H1 (cell line): ENCODE measurements at regions not wholly inside any gene's neighbourhood (a gene's known extent, or its start where the extent isn't known, plus 50 kb on each side); places are given as distances from the start of the nearest gene placed in this dataset.

ENCODE experiments used
- CTCF ChIA-PET: fragments of 300-600 bp; sonication (Branson Sonifier 250); formaldehyde crosslinking; loops from one replicate; lab custom pipeline; 2021; ENCODE audit not compliant: partially characterized antibody; lab: Charles Lee
- POLR2A ChIA-PET: fragments of 300-600 bp; sonication (Branson Sonifier 250); formaldehyde crosslinking; loops from one replicate; lab custom pipeline; 2021; ENCODE audit warnings: inconsistent platforms; ENCODE audit not compliant: partially characterized antibody; lab: Charles Lee
- DNase-seq, 2 experiments: peaks; one replicate each; pipeline versions ENCODE4 v3.0.0 to v3.0.0-alpha.2; 2010 to 2022; ENCODE audit warnings: low spot score in 2 of 2, low read depth in 1 of 2, mixed read lengths in 1 of 2
- FAIRE-seq: peaks from 2 replicates; lab custom pipeline; 2011; peaks lifted over from hg19 to GRCh38; lab: Jason Lieb, UNC
- H2AFZ ChIP-seq: 2 replicates; pipeline ENCODE4 v1.8.1; 2012; ENCODE audit warnings: low read length, inconsistent platforms
- H2AK5ac ChIP-seq: 2 replicates; pipeline ENCODE4 v1.6.1; 2013; ENCODE audit warnings: low read depth, low read length
- H2BK120ac ChIP-seq: replicated peaks from 2 replicates; pipeline ENCODE3; 2013; ENCODE audit warnings: low read depth, low read length, inconsistent platforms
- H2BK12ac ChIP-seq: 2 replicates; pipeline ENCODE4 v1.6.1; 2013; ENCODE audit warnings: low read depth, low read length
- H2BK15ac ChIP-seq: 2 replicates; pipeline ENCODE4 v1.6.1; 2013; ENCODE audit warnings: low read length
- H2BK20ac ChIP-seq: 2 replicates; pipeline ENCODE4 v1.6.1; 2013; ENCODE audit warnings: low read length
- H2BK5ac ChIP-seq: 2 replicates; pipeline ENCODE4 v1.6.1; 2013; ENCODE audit warnings: low read depth, low read length
- H3K14ac ChIP-seq: 2 replicates; pipeline ENCODE4 v1.6.1; 2013; ENCODE audit warnings: inconsistent platforms; ENCODE audit not compliant: insufficient read length
- H3K18ac ChIP-seq: 2 replicates; pipeline ENCODE4 v1.6.1; 2013; ENCODE audit warnings: low read length; ENCODE audit errors: extremely low read depth
- H3K23ac ChIP-seq: 2 replicates; pipeline ENCODE4 v1.6.1; 2013; ENCODE audit warnings: inconsistent platforms; ENCODE audit not compliant: insufficient read length
- H3K23me2 ChIP-seq: 2 replicates; pipeline ENCODE4 v1.6.1; 2013; ENCODE audit warnings: low read depth, low read length
- H3K27ac ChIP-seq: 2 replicates; pipeline ENCODE4 v1.6.1; 2011; ENCODE audit warnings: low read depth, low read length, inconsistent platforms
- H3K27me3 ChIP-seq, 4 experiments: replicated peaks in 1 of 4; 1 replicate in 1 of 4; 2 replicates in 3 of 4; pipeline versions ENCODE4 v1.6.1 to v1.8.1; 2011 to 2013; ENCODE audit warnings: low read length in 3 of 4, mild to moderate bottlenecking in 3 of 4, inconsistent platforms in 2 of 4, mixed read lengths in 2 of 4, moderate library complexity in 1 of 4; ENCODE audit not compliant: control insufficient read depth in 3 of 4, insufficient read depth in 3 of 4; ENCODE audit errors: extremely low read depth in 1 of 4
- H3K36me3 ChIP-seq, 4 experiments: 2 replicates each; pipeline versions ENCODE4 v1.6.1 to v1.8.1; 2011 to 2013; ENCODE audit warnings: mild to moderate bottlenecking in 4 of 4, low read length in 3 of 4, moderate library complexity in 2 of 4, control low read depth in 1 of 4, inconsistent platforms in 1 of 4; ENCODE audit not compliant: insufficient read depth in 4 of 4, control insufficient read depth in 2 of 4
- H3K4ac ChIP-seq: replicated peaks from 2 replicates; pipeline ENCODE3; 2013; ENCODE audit warnings: low read length, low read depth, mixed read lengths, inconsistent platforms; ENCODE audit not compliant: insufficient read length
- H3K4me1 ChIP-seq, 4 experiments: replicated peaks in 1 of 4; 1 replicate in 1 of 4; 2 replicates in 3 of 4; pipeline versions ENCODE4 v1.6.1 to v1.8.1; 2011 to 2013; ENCODE audit warnings: low read length in 3 of 4, inconsistent platforms in 2 of 4, mixed read lengths in 1 of 4; ENCODE audit not compliant: insufficient read depth in 4 of 4, control insufficient read depth in 3 of 4
- H3K4me2 ChIP-seq, 2 experiments: 2 replicates each; pipeline versions ENCODE4 v1.6.1 to v1.8.1; 2011 to 2013; ENCODE audit warnings: low read depth in 2 of 2, low read length in 2 of 2, control low read depth in 1 of 2, inconsistent platforms in 1 of 2, mild to moderate bottlenecking in 1 of 2; ENCODE audit not compliant: insufficient read depth in 1 of 2
- H3K4me3 ChIP-seq, 4 experiments: fragments of 200-600, 300-600 bp in 1 of 4; sonication (generic), shearing (Covaris generic), sonication (Bioruptor Twin) in 1 of 4; 2 replicates each; pipeline versions ENCODE4 v1.5.1 to v1.8.1; 2011 to 2016; ENCODE audit warnings: low read length in 4 of 4, low read depth in 3 of 4, control low read depth in 2 of 4, inconsistent platforms in 2 of 4, mild to moderate bottlenecking in 2 of 4, mixed read lengths in 1 of 4, moderate library complexity in 1 of 4; ENCODE audit not compliant: insufficient read depth in 2 of 4; ENCODE audit errors: extremely low read depth in 1 of 4
- H3K56ac ChIP-seq: replicated peaks from 2 replicates; pipeline ENCODE3; 2013; ENCODE audit warnings: low read depth, mild to moderate bottlenecking, mixed read lengths, low read length, inconsistent platforms; ENCODE audit not compliant: insufficient read length
- H3K79me1 ChIP-seq: 2 replicates; pipeline ENCODE4 v1.6.1; 2013; ENCODE audit warnings: low read depth, low read length, control low read depth
- H3K79me2 ChIP-seq, 2 experiments: 2 replicates each; pipeline versions ENCODE4 v1.6.1 to v1.8.1; 2012 to 2013; ENCODE audit warnings: low read length in 2 of 2, mild to moderate bottlenecking in 2 of 2, inconsistent platforms in 1 of 2; ENCODE audit not compliant: insufficient read depth in 2 of 2, control insufficient read depth in 1 of 2
- H3K9ac ChIP-seq, 4 experiments: replicated peaks in 1 of 4; 1 replicate in 1 of 4; 2 replicates in 3 of 4; pipeline versions ENCODE4 v1.6.1 to v1.8.1; 2011 to 2013; ENCODE audit warnings: low read depth in 3 of 4, low read length in 3 of 4, control low read depth in 2 of 4, mild to moderate bottlenecking in 2 of 4, moderate library complexity in 2 of 4, inconsistent platforms in 1 of 4; ENCODE audit errors: extremely low read depth in 1 of 4
- H3K9me3 ChIP-seq, 2 experiments: 2 replicates each; pipeline versions ENCODE4 v1.6.1 to v1.8.1; 2012 to 2013; ENCODE audit warnings: mild to moderate bottlenecking in 2 of 2, moderate library complexity in 2 of 2, control low read depth in 1 of 2, inconsistent platforms in 1 of 2, low read depth in 1 of 2, low read length in 1 of 2, mixed read lengths in 1 of 2; ENCODE audit not compliant: insufficient read depth in 2 of 2
- H4K20me1 ChIP-seq, 2 experiments: replicated peaks in 1 of 2; 2 replicates each; pipeline versions ENCODE3 to v1.8.1; 2011 to 2013; ENCODE audit warnings: inconsistent platforms in 2 of 2, low read length in 2 of 2, mild to moderate bottlenecking in 1 of 2; ENCODE audit not compliant: insufficient read depth in 2 of 2, control insufficient read depth in 1 of 2
- H4K5ac ChIP-seq: 2 replicates; pipeline ENCODE4 v1.6.1; 2013; ENCODE audit warnings: low read length, low read depth, mixed read lengths, inconsistent platforms; ENCODE audit not compliant: insufficient read length
- H4K8ac ChIP-seq: 2 replicates; pipeline ENCODE4 v1.8.0; 2013; ENCODE audit warnings: mild to moderate bottlenecking, moderate library complexity, low read length, inconsistent platforms; ENCODE audit not compliant: insufficient read depth; ENCODE audit errors: extremely low read depth
- H4K91ac ChIP-seq: replicated peaks from 2 replicates; pipeline ENCODE3; 2013; ENCODE audit warnings: low read length, mixed read lengths, inconsistent platforms; ENCODE audit not compliant: insufficient read length
- BACH1 ChIP-seq: IDR thresholded peaks from 2 replicates; pipeline ENCODE4 v1.6.1; 2012; ENCODE audit warnings: low read length, improper control_type of control experiment
- CTCF ChIP-seq, 3 experiments: IDR thresholded peaks; 1 replicate in 2 of 3; 2 replicates in 1 of 3; pipeline versions ENCODE4 v1.5.1 to v1.6.1; 2011; ENCODE audit warnings: low read length in 3 of 3, mild to moderate bottlenecking in 3 of 3, inconsistent platforms in 2 of 3, low read depth in 1 of 3, moderate library complexity in 1 of 3; ENCODE audit not compliant: insufficient read depth in 1 of 3; ENCODE audit errors: control extremely low read depth in 1 of 3
- RAD21 ChIP-seq, 2 experiments: IDR thresholded peaks in 1 of 2; conservative IDR thresholded peaks in 1 of 2; 2 replicates each; pipeline ENCODE4 v1.6.1; 2011; ENCODE audit warnings: low read depth in 2 of 2, low read length in 2 of 2, improper control_type of control experiment in 1 of 2, inconsistent platforms in 1 of 2, mild to moderate bottlenecking in 1 of 2, moderate library complexity in 1 of 2
- WGBS, 2 experiments: shearing (Covaris generic) in 1 of 2; methylation state at CpG; one replicate each; pipeline versions ENCODE4 v1.1.6 to v1.1.7; 2013 to 2015; ENCODE audit warnings: low lambda C conversion rate in 2 of 2, mixed read lengths in 2 of 2, inconsistent platforms in 1 of 2, low coverage in 1 of 2, missing lambda C conversion rate in 1 of 2; ENCODE audit not compliant: insufficient replicate concordance in 2 of 2, insufficient coverage in 1 of 2, insufficient read length in 1 of 2; ENCODE audit errors: extremely low coverage in 1 of 2, missing lambda C conversion rate in 1 of 2; 5-methylcytosine and 5-hydroxymethylcytosine counted together

GRCh38 chrX:125439194-125439849 is 119.7 kb downstream of the TEX13C start:
- Histone ChIP-seq H3K9me3 (no peaks in the 10 kb centered on the region), H2BK15ac (no peak overlapping the region), H2BK120ac (no peak overlapping the region), H4K20me1 (no peaks in the 10 kb centered on the region), H2AK5ac (no peak overlapping the region), H3K4me2 (no peak overlapping the region), H3K4me1 (no peaks in the 10 kb centered on the region), H3K36me3 (no peaks in the 10 kb centered on the region), H3K4me3 (no peak overlapping the region), H3K79me2 (no peaks in the 10 kb centered on the region), H3K14ac (no peak overlapping the region), H4K91ac (no peak overlapping the region), H2BK5ac (no peak overlapping the region), H3K23ac (no peak overlapping the region), H4K5ac (no peak overlapping the region), H2BK12ac (no peak overlapping the region), H2BK20ac (no peak overlapping the region), H2AFZ (no peak overlapping the region), H3K23me2 (no peaks in the 10 kb centered on the region), H3K18ac (no peak overlapping the region), H3K56ac (no peak overlapping the region), H3K79me1 (no peaks in the 10 kb centered on the region), H3K9ac (no peak overlapping the region), H3K27ac (no peak overlapping the region), H3K4ac (no peak overlapping the region), H4K8ac (no peak overlapping the region), H3K27me3 (no peaks in the 10 kb centered on the region)
- 100% methylated on average over 3 of the region's 3 CpGs; no CpG with 5 or more reads in 1 of the 2 experiments for WGBS, 2 experiments
- ChIA-PET POLR2A (no interaction called here), CTCF (interaction anchor here (0.8 to 2.2 kb wide), 3 partner anchors 308 to 701 kb away, joined by 3 to 9 read pairs (median 4); no protein-coding TSS in a partner anchor)
- DNase-seq (no peak), FAIRE-seq (peak; percentile 98)
- TF ChIP-seq RAD21 (IDR thresholded peaks at IDR 0.05 in 1 of 2, conservative IDR thresholded peaks at IDR 0.05 in 1 of 2; ENCODE audit: low read depth in 2 of 2, low read length in 2 of 2) (peak; percentile 58 to 66), CTCF (IDR thresholded peaks at IDR 0.05; ENCODE audit: control extremely low read depth in 1 of 3, insufficient read depth in 1 of 3, low read depth in 1 of 3, low read length in 3 of 3) (peak in 2 of 3 experiments; percentile 18 to 45; a peak in 2 of 4 replicates), BACH1 (no peak)
